Activated T-cell treated with anti-CD3 and anti-CD28 coated beads, Interleukin-2, amount 50 U/mL, for 4 hours (primary cell): ENCODE measurements at regions not wholly inside any gene's neighbourhood (a gene's known extent, or its start where the extent isn't known, plus 50 kb on each side); places are given as distances from the start of the nearest gene placed in this dataset.

Experiments used
- ATAC-seq, 2 donors: fragments of 200-7000 bp; cut with Tn5 transposase; one replicate each; pipeline ENCODE4 v1.10.0; 2021
- DNase-seq: peaks from one replicate; pipeline ENCODE4 v3.0.0-alpha.2; 2020
- H3K27me3 Mint-ChIP-seq: one replicate; pipeline ENCODE4 v1.8.0; 2021; ENCODE audit warnings: low read depth, mixed read lengths
- H3K36me3 Mint-ChIP-seq: one replicate; pipeline ENCODE4 v1.8.0; 2022; ENCODE audit warnings: mixed read lengths; ENCODE audit not compliant: insufficient read depth
- H3K4me1 Mint-ChIP-seq: one replicate; pipeline ENCODE4 v1.8.0; 2021; ENCODE audit warnings: low read depth, mixed read lengths
- H3K4me3 Mint-ChIP-seq: one replicate; pipeline ENCODE4 v1.8.0; 2021; ENCODE audit warnings: mild to moderate bottlenecking, moderate library complexity, mixed read lengths
- H3K9me3 Mint-ChIP-seq: one replicate; pipeline ENCODE4 v1.8.0; 2021; ENCODE audit warnings: mixed read lengths

DNA sequence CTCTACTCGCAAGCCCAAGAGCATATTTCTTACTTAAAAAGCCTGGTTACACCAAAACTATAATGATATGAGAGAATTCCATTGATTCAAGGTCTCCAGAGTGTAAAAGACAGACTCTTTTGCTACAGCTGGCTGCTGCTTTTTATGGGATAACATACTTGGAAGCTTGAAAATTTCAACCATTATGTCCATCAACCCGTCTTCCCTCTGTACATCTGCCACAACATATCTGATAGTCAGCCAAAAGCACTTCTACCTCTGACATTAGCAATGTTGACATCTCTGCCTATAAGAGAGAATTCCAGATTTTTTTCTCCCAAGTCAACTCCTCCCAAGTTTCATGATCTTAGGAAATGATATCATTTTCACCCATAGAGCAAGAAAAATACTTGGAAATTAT lies 54.4 kb upstream of the IQCM start:
- Mint-ChIP-seq H3K9me3 (peaks cover 6% of the 10 kb centered on the region), H3K4me1 (no peaks in the 10 kb centered on the region), H3K36me3 (no peaks in the 10 kb centered on the region), H3K27me3 (peaks cover 1% of the 10 kb centered on the region), H3K4me3 (no peak overlapping the region)
- DNase-seq (no peak), ATAC-seq (no peak)

GRCh38 chr4:149881744-149882143 lies 66.1 kb upstream of the IQCM start:
- Mint-ChIP-seq H3K4me3 (no peak overlapping the region), H3K4me1 (no peaks in the 10 kb centered on the region), H3K36me3 (no peaks in the 10 kb centered on the region), H3K27me3 (peaks cover 3% of the 10 kb centered on the region), H3K9me3 (peaks cover 5% of the 10 kb centered on the region)
- no peak for DNase-seq
- no peak for ATAC-seq

DNA sequence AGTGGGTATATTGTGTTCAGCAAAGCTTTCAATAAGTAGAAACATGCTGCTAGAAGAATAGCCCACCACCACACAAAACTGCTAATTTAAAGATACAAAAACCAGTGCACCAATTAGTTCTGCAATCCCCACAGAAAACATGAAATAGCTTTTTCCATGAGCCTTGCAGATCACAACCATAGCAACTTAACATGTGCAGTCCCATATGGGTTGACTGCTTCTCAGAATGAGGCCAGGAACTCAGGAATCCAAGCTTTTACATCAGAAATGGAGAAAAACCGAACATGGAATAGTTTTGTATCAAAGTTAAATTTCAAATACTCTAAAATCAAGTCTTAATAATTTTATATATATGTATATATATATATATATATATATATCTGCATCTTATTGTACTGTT lies 66.6 kb upstream of the IQCM start:
- peaks cover 5% of the 10 kb centered on the region for H3K9me3 Mint-ChIP-seq
- H3K36me3 Mint-ChIP-seq, result no peaks in the 10 kb centered on the region
- H3K4me1 Mint-ChIP-seq, result no peaks in the 10 kb centered on the region
- H3K27me3 Mint-ChIP-seq, result peaks cover 3% of the 10 kb centered on the region
- no peak overlapping the region for H3K4me3 Mint-ChIP-seq
- ATAC-seq (no peak), DNase-seq (no peak)

DNA sequence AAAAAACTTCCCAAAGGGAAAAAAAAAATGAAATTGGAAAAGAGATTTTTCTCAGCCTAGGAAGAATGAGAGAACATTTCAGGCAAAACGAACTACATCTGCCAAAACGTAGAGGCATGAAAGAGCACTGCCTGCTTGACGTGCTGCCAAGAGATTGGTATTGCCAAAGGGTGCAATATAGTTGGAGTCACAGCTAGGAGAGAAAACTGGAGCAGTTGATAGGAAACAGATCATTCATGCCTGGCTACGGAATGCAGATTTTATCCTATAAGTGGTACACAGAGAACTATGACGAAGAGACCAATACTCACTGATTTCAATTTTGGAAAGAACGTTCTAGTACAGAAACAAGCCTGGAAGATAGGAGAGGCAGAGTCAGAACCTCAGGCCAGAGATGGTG lies 68.4 kb upstream of the IQCM start:
- no peaks in the 10 kb centered on the region for H3K36me3 Mint-ChIP-seq
- DNase-seq (no peak), ATAC-seq (no peak)
- H3K4me1 Mint-ChIP-seq, result no peaks in the 10 kb centered on the region
- H3K9me3 Mint-ChIP-seq, result peaks cover 5% of the 10 kb centered on the region
- H3K4me3 Mint-ChIP-seq, result no peak overlapping the region
- H3K27me3 Mint-ChIP-seq, result peaks cover 3% of the 10 kb centered on the region

DNA sequence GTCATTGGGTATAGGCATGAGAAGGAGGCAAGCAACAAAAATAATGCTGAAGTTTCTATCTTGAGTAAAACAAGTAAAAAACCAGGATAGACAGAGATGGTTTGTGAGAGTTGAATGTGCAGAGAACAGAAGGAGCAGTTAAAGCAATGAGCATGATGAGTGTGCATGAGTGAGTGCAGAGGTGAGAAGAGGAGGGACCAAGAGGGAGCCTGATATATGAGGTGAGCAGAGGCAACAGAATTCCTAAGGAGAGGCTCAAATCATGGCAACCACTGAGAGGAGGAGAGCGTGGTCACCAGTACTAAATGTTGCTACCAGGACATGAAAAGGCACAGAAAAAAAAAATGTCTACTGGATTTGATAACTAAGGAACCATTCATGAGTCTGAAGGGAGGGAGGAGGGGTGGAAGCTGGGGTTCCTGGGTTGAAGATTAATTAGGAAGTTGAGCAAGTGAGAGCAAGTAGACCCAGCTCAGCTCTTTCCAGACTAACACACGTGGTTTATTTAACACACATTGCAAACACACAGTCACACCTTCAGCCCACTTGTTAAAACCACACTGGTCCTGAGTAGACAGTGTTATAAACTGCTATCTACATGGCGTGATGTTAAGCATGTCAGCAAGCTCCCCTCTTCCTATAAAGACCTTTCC lies 69.0 kb upstream of the IQCM start:
- Mint-ChIP-seq H3K4me3 (no peak overlapping the region), H3K36me3 (no peaks in the 10 kb centered on the region), H3K9me3 (peaks cover 4% of the 10 kb centered on the region), H3K4me1 (no peaks in the 10 kb centered on the region), H3K27me3 (peaks cover 2% of the 10 kb centered on the region)
- ATAC-seq (no peak), DNase-seq (no peak)

DNA sequence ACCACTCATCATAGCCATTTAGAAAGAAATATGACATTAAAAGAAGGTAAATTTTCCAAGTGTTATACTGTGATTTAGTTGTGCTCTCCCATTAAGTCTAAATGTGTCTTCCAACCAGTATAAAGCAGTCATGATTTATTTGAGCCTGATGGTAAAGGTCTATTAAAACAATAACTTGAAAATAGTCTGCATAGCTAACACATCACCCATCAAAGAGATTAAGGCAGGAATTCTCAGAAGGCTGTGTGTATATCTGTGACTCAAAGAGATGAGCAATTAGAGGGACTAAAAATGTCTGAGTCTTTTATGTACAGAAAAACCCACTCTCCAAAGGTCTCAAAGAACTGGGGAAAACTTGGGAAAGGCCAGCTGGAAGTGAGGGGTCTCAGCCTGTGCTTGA lies 70.3 kb upstream of the IQCM start:
- Mint-ChIP-seq H3K36me3 (no peaks in the 10 kb centered on the region), H3K4me1 (no peaks in the 10 kb centered on the region), H3K4me3 (no peak overlapping the region), H3K27me3 (no peaks in the 10 kb centered on the region), H3K9me3 (no peaks in the 10 kb centered on the region)
- DNase-seq (no peak), ATAC-seq (no peak)

GRCh38 chr4:149886786-149887490 lies 71.3 kb upstream of the IQCM start:
- Mint-ChIP-seq H3K4me3 (no peak overlapping the region), H3K27me3 (no peaks in the 10 kb centered on the region), H3K36me3 (no peaks in the 10 kb centered on the region), H3K9me3 (no peaks in the 10 kb centered on the region), H3K4me1 (no peaks in the 10 kb centered on the region)
- DNase-seq (no peak), ATAC-seq (no peak)

DNA sequence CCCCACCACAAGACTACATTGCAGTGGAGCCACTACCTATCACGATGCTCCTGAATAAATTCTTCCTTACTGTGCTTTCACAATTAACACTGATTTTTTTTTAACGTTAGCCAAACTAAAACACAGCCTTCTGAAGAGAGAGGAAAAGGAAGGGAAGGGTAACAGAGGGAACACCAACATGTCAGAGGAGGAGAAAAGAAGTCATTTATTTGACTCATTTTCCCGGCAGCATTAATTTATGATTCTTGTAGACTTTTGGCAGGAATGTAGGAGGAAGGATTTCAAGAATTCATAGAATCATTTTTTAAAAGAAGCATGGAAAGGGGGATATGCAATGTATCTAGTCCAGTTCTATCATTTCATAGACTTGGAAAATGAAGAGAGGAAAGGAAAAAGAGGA lies 74.3 kb upstream of the IQCM start:
- Mint-ChIP-seq H3K36me3 (no peaks in the 10 kb centered on the region), H3K4me1 (no peaks in the 10 kb centered on the region), H3K9me3 (no peaks in the 10 kb centered on the region), H3K4me3 (no peak overlapping the region), H3K27me3 (peaks cover 2% of the 10 kb centered on the region)
- DNase-seq, result no peak
- no peak for ATAC-seq

- Mint-ChIP-seq H3K27me3 (peaks cover 2% of the 10 kb centered on the region), H3K36me3 (no peaks in the 10 kb centered on the region), H3K4me3 (no peak overlapping the region), H3K4me1 (no peaks in the 10 kb centered on the region), H3K9me3 (no peaks in the 10 kb centered on the region)
- no peak for DNase-seq
- ATAC-seq, result no peak
Measured at GRCh38 chr4:149890531-149890930, 74.9 kb upstream of the IQCM start.

GRCh38 chr4:149891426-149891825 lies 75.8 kb upstream of the IQCM start:
- H3K9me3 Mint-ChIP-seq, result no peaks in the 10 kb centered on the region
- peaks cover 2% of the 10 kb centered on the region for H3K27me3 Mint-ChIP-seq
- ATAC-seq (no peak), DNase-seq (no peak)
- no peaks in the 10 kb centered on the region for H3K4me1 Mint-ChIP-seq
- H3K36me3 Mint-ChIP-seq, result no peaks in the 10 kb centered on the region
- H3K4me3 Mint-ChIP-seq, result no peak overlapping the region

DNA sequence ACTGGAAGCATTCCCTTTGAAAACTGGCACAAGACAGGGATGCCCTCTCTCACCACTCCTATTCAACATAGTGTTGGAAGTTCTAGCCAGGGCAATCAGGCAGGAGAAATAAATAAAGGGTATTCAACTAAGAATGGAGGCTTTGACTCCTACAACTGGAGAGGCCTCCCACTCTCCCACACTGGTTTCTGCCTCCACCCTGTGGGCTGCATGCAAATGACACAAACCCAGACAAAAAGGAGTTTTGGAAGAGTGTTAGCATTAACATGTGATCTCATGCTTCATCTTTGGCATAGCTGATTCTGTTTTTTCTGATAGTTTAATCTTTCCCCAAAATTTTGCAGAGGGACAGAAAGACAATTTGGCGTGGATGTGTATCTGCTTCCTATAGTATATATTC lies 80.8 kb upstream of the IQCM start:
- Mint-ChIP-seq H3K4me1 (no peaks in the 10 kb centered on the region), H3K36me3 (no peaks in the 10 kb centered on the region), H3K27me3 (peaks cover 2% of the 10 kb centered on the region), H3K9me3 (no peaks in the 10 kb centered on the region), H3K4me3 (no peak overlapping the region)
- DNase-seq, result no peak
- no peak for ATAC-seq

- no peak overlapping the region for H3K4me3 Mint-ChIP-seq
- no peaks in the 10 kb centered on the region for H3K27me3 Mint-ChIP-seq
- DNase-seq, result no peak
- no peak for ATAC-seq
- no peaks in the 10 kb centered on the region for H3K4me1 Mint-ChIP-seq
- H3K9me3 Mint-ChIP-seq, result no peaks in the 10 kb centered on the region
- no peaks in the 10 kb centered on the region for H3K36me3 Mint-ChIP-seq
Measured at GRCh38 chr4:149897783-149898182, 82.1 kb upstream of the IQCM start.

GRCh38 chr4:149901128-149901527 lies 85.5 kb upstream of the IQCM start:
- no peaks in the 10 kb centered on the region for H3K36me3 Mint-ChIP-seq
- H3K4me3 Mint-ChIP-seq, result no peak overlapping the region
- H3K27me3 Mint-ChIP-seq, result peaks cover 3% of the 10 kb centered on the region
- H3K9me3 Mint-ChIP-seq, result no peaks in the 10 kb centered on the region
- H3K4me1 Mint-ChIP-seq, result no peaks in the 10 kb centered on the region
- ATAC-seq (no peak), DNase-seq (no peak)

- Mint-ChIP-seq H3K27me3 (peaks cover 3% of the 10 kb centered on the region), H3K36me3 (no peaks in the 10 kb centered on the region), H3K4me1 (no peaks in the 10 kb centered on the region), H3K4me3 (no peak overlapping the region), H3K9me3 (no peaks in the 10 kb centered on the region)
- DNase-seq, result no peak
- ATAC-seq, result no peak
Measured at GRCh38 chr4:149902242-149902641, 86.6 kb upstream of the IQCM start.

DNA sequence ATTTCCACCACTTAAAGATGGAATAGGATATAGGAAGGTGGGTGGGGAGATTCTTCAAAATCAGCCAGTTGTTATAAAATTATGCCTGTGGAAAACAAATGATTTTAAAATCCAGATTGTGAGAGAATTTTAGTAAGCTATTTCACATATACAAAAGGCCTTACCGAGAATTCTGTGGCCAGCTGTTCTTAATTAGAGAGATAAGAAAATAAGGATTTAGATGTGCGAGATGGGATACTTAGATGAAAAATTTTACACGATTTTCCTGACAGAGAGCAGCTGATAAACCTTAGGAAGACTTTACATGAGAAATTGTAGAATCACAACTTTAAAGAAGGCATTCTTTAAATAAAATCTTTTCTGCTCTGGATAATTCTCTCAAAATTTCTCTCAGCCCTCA lies 94.5 kb upstream of the IQCM start:
- H3K4me1 Mint-ChIP-seq, result no peaks in the 10 kb centered on the region

More for the DNA sequence above, 94.5 kb upstream of the IQCM start:
- Mint-ChIP-seq H3K9me3 (no peaks in the 10 kb centered on the region), H3K36me3 (no peaks in the 10 kb centered on the region), H3K4me3 (no peak overlapping the region), H3K27me3 (peaks cover 5% of the 10 kb centered on the region)
- DNase-seq (no peak), ATAC-seq (no peak)
